HG03565 (cell line): ENCODE measurements at regions not wholly inside any gene's neighbourhood (a gene's known extent, or its start where the extent isn't known, plus 50 kb on each side); places are given as distances from the start of the nearest gene placed in this dataset.
"Not testable (repeated sequence)": the region's sequence is repeated elsewhere in the genome, so short reads cannot be mapped to it uniquely, and the experiment has no call there.

ENCODE experiments used
- ATAC-seq: cut with Tn5 transposase; IDR thresholded peaks from one replicate; pipeline ENCODE4 v1.9.1; 2021; ENCODE audit warnings: mild to moderate bottlenecking, moderate library complexity; ENCODE audit not compliant: unreplicated experiment

- no peak for ATAC-seq
Observed at GRCh38 chr9:87781331-87781730, 55.4 kb downstream of the CTSL start.

- no peak for ATAC-seq
Observed at GRCh38 chr9:87783180-87783579, 57.3 kb downstream of the CTSL start.

- ATAC-seq: not testable (repeated sequence)
Observed at GRCh38 chr9:87785315-87785970, 59.5 kb downstream of the CTSL start.

- ATAC-seq: no peak
Observed at GRCh38 chr9:87786423-87786822, 60.5 kb downstream of the CTSL start.

GRCh38 chr9:87786876-87787275 lies 61.0 kb downstream of the CTSL start:
- ATAC-seq: no peak

- ATAC-seq: no peak
Observed at GRCh38 chr9:87787735-87788134, 61.8 kb downstream of the CTSL start.

GRCh38 chr9:87792831-87793288 lies 66.9 kb downstream of the CTSL start:
- peak; percentile 99 for ATAC-seq

- no peak for ATAC-seq
Observed at GRCh38 chr9:87793292-87793691, 67.4 kb downstream of the CTSL start.

- no peak for ATAC-seq
Observed at GRCh38 chr9:87795178-87795577, 69.3 kb downstream of the CTSL start.

- ATAC-seq: no peak
Observed at GRCh38 chr9:87796196-87796595, 70.3 kb downstream of the CTSL start.

GRCh38 chr9:87798261-87798833 lies 72.4 kb downstream of the CTSL start:
- ATAC-seq: no peak

- ATAC-seq: no peak
Observed at GRCh38 chr9:87799503-87799902, 73.6 kb downstream of the CTSL start.

GRCh38 chr9:87800456-87800855 lies 74.5 kb downstream of the CTSL start:
- ATAC-seq: no peak

GRCh38 chr9:87801013-87801412 lies 75.1 kb downstream of the CTSL start:
- ATAC-seq: no peak

GRCh38 chr9:87803166-87803565 lies 77.2 kb downstream of the CTSL start:
- ATAC-seq: no peak

GRCh38 chr9:87803623-87804345 lies 77.9 kb downstream of the CTSL start:
- ATAC-seq: no peak

GRCh38 chr9:87805259-87805658 lies 77.4 kb upstream of the SPATA31E1 start:
- no peak for ATAC-seq

GRCh38 chr9:87810008-87810407 lies 72.7 kb upstream of the SPATA31E1 start:
- ATAC-seq: no peak

GRCh38 chr9:87810679-87811178 lies 71.9 kb upstream of the SPATA31E1 start:
- ATAC-seq: no peak

GRCh38 chr9:87812375-87813118 lies 70.1 kb upstream of the SPATA31E1 start:
- ATAC-seq: no peak

GRCh38 chr9:87813119-87813463 lies 69.6 kb upstream of the SPATA31E1 start:
- no peak for ATAC-seq
